SK-N-SH treated with all-trans-retinoic acid at 6 μM for 48 hours (cell line): ENCODE measurements at regions not wholly inside any gene's neighbourhood (a gene's known extent, or its start where the extent isn't known, plus 50 kb on each side); places are given as distances from the start of the nearest gene placed in this dataset.

ENCODE experiments used
- BACH2 ChIP-seq: fragments of 250-450 bp; sonication (Bioruptor Pico); IDR thresholded peaks from 2 replicates; pipeline ENCODE4 v1.9.0; 2021; ENCODE audit warnings: mild to moderate bottlenecking, borderline replicate concordance
- CSRNP3 ChIP-seq: fragments of 250-450 bp; sonication (Bioruptor Pico); IDR thresholded peaks from 2 replicates; pipeline ENCODE4 v1.5.1; 2021; ENCODE audit warnings: mild to moderate bottlenecking, moderate library complexity
- PATZ1 ChIP-seq: fragments of 250-450 bp; sonication (Bioruptor Pico); IDR thresholded peaks from 2 replicates; pipeline ENCODE4 v1.8.0; 2020; ENCODE audit warnings: mild to moderate bottlenecking, moderate library complexity, borderline replicate concordance
- TCF4 ChIP-seq: fragments of 250-450 bp; sonication (Bioruptor Pico); IDR thresholded peaks from 2 replicates; pipeline ENCODE4 v1.8.0; 2021; ENCODE audit warnings: mild to moderate bottlenecking, moderate library complexity, borderline replicate concordance
- ZC3H10 ChIP-seq: fragments of 250-450 bp; sonication (Bioruptor Pico); IDR thresholded peaks from 2 replicates; pipeline ENCODE4 v1.5.1; 2021; ENCODE audit warnings: mild to moderate bottlenecking, moderate library complexity
- ZFP30 ChIP-seq: fragments of 450-650 bp; formaldehyde crosslinking; IDR thresholded peaks from 2 replicates; pipeline ENCODE4 v1.5.0; 2022; ENCODE audit warnings: mild to moderate bottlenecking, moderate library complexity
- TF ChIP-seq, protein P1 (sequence below): fragments of 250-450 bp; sonication (Bioruptor Pico); IDR thresholded peaks from 2 replicates; pipeline ENCODE4 v1.5.1; 2020; ENCODE audit warnings: low read depth, mild to moderate bottlenecking, moderate library complexity

DNA sequence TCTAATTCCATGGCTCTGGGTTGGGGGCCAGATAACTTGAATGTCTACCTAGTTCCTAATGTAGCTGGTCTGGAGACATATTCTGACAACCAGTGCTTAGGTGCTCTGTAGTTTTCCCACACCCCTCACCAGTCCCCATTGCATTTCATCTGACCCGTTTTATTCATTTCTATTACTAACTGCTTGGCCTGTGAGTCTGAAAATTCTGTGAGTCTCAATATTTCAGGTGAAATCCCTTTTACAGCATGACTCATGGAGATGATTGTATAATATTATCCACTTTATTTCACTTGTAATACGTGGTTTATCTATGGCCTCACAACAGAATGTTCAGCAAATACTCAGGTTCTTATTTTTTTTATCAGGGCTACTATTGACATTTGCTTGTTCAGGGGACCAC is 103.7 kb upstream of the UGP2 start:
- TF ChIP-seq PATZ1 (CRISPR knock-in tag) (no peak), TCF4 (CRISPR knock-in tag) (no peak), ZC3H10 (CRISPR knock-in tag) (no peak), ZFP30 (CRISPR knock-in tag) (no peak), BACH2 (CRISPR knock-in tag) (no peak), CSRNP3 (CRISPR knock-in tag) (no peak)
- TF ChIP-seq, protein P1, sequence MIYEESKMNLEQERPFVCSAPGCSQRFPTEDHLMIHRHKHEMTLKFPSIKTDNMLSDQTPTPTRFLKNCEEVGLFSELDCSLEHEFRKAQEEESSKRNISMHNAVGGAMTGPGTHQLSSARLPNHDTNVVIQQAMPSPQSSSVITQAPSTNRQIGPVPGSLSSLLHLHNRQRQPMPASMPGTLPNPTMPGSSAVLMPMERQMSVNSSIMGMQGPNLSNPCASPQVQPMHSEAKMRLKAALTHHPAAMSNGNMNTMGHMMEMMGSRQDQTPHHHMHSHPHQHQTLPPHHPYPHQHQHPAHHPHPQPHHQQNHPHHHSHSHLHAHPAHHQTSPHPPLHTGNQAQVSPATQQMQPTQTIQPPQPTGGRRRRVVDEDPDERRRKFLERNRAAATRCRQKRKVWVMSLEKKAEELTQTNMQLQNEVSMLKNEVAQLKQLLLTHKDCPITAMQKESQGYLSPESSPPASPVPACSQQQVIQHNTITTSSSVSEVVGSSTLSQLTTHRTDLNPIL, result no peak
